K562 (cell line): ENCODE measurements at regions not wholly inside any gene's neighbourhood (a gene's known extent, or its start where the extent isn't known, plus 50 kb on each side); places are given as distances from the start of the nearest gene placed in this dataset.

Experiments
- CTCF ChIP-seq, 3 experiments: IDR thresholded peaks in 2 of 3; conservative IDR thresholded peaks in 1 of 3; 2 replicates each; pipeline ENCODE4 v1.5.1; 2011 to 2012; ENCODE audit warnings: low read length in 3 of 3, mild to moderate bottlenecking in 3 of 3, control low read depth in 2 of 3, improper control_type of control experiment in 1 of 3, inconsistent platforms in 1 of 3, low read depth in 1 of 3, mixed read lengths in 1 of 3, moderate library complexity in 1 of 3; ENCODE audit not compliant: insufficient read depth in 2 of 3
- MAZ ChIP-seq, 2 experiments: fragments of 450-650 bp in 1 of 2; sonication (generic) in 1 of 2; formaldehyde crosslinking; IDR thresholded peaks in 1 of 2; conservative IDR thresholded peaks in 1 of 2; 2 replicates each; pipeline versions ENCODE4 v1.4.0 to v1.5.0; 2020; ENCODE audit warnings: mild to moderate bottlenecking in 1 of 2, missing genetic modification reagents in 1 of 2
- TAF9B ChIP-seq: fragments of 450-650 bp; IDR thresholded peaks from 2 replicates; pipeline ENCODE4 v1.6.1; 2018; ENCODE audit warnings: mild to moderate bottlenecking; ENCODE audit not compliant: partially characterized antibody

GRCh38 chr6:86148586-86148985, 505.9 kb upstream of the SYNCRIP start:
- TF ChIP-seq MAZ (CRISPR knock-in tag; conservative IDR thresholded peaks at IDR 0.05 in 1 of 2, IDR thresholded peaks at IDR 0.05 in 1 of 2) (no peak), CTCF (IDR thresholded peaks at IDR 0.05 in 2 of 3, conservative IDR thresholded peaks at IDR 0.05 in 1 of 3; ENCODE audit: insufficient read depth in 2 of 3, low read depth in 1 of 3, low read length in 3 of 3) (no peak), TAF9B (no peak)
